ENCODE measurements at regions not wholly inside any gene's neighbourhood (a gene's known extent, or its start where the extent isn't known, plus 50 kb on each side); places are given as distances from the start of the nearest gene placed in this dataset.

GRCh38 chr4:17204908-17205307 lies 306.5 kb upstream of the LDB2 start:
- TF ChIP-seq POLR2AphosphoS5 (IDR thresholded peaks at IDR 0.05; ENCODE audit: borderline replicate concordance, low read depth, low read length): no peak
- no peak for TF ChIP-seq EZH2 (IDR thresholded peaks at IDR 0.05)
- TF ChIP-seq FOXP2 (optimal IDR thresholded peaks at IDR 0.05; ENCODE audit: control extremely low read depth, extremely low read length, insufficient read depth): no peak

Measured in SK-N-MC (cell line).